ENCODE measurements at regions not wholly inside any gene's neighbourhood (a gene's known extent, or its start where the extent isn't known, plus 50 kb on each side); places are given as distances from the start of the nearest gene placed in this dataset.

DNA sequence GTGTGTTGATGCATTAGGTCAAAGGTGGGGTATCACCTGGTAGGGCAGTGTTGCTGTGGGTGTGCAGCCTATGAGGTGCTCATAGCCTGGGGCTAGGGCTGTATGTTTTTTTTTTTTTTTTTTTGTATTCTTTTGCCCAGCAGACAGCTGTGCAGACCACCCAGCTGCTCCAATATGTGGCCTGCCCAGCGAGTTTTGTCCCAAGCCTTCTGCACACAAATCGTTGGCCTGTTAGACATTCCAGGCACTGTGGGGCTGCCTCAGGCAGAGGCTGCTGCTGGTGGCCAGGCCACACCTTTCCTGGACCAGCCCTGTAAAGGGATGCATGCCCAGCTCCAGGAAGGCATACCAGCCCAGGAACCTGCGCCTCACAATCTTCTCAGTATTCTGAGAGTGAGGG is 348.5 kb downstream of the JRKL start:
- ATAC-seq: no peak
- Histone ChIP-seq H4K20me1 (replicated peaks; ENCODE audit: control insufficient read depth, insufficient read depth, low read length) (no peaks in the 10 kb centered on the region), H3K4me1 (replicated peaks in 1 of 2; ENCODE audit: control insufficient read depth in 2 of 2, insufficient read depth in 2 of 2, low read length in 2 of 2) (no peaks in the 10 kb centered on the region), H3K4me2 (ENCODE audit: insufficient read depth, low read length) (no peak overlapping the region), H3K79me2 (ENCODE audit: control insufficient read depth, insufficient read depth, low read length) (no peaks in the 10 kb centered on the region), H3K9me3 (replicated peaks; ENCODE audit: control insufficient read depth, insufficient read depth, low read depth, low read length) (no peaks in the 10 kb centered on the region), H3K4me3 (no peak overlapping the region), H3K27me3 (ENCODE audit: control insufficient read depth in 2 of 2, insufficient read depth in 2 of 2, low read length in 2 of 2) (no peaks in the 10 kb centered on the region), H3K9ac (ENCODE audit: insufficient read depth in 1 of 2, low read depth in 2 of 2, low read length in 2 of 2) (no peak overlapping the region), H2AFZ (ENCODE audit: low read depth, low read length) (no peak overlapping the region), H3K27ac (ENCODE audit: extremely low read depth, low read depth, low read length) (no peak overlapping the region), H3K9me1 (ENCODE audit: control insufficient read depth, insufficient read depth, low read length) (no peaks in the 10 kb centered on the region), H3K36me3 (ENCODE audit: control insufficient read depth, insufficient read depth, low read length) (no peaks in the 10 kb centered on the region)
- ChIA-PET CTCF (ENCODE audit: low intra/inter-chr PET ratio) (no interaction called here), POLR2A (no interaction called here)
- in situ Hi-C loops (cut with MboI) (no loop called here), intact Hi-C loops (cut with micrococcal nuclease) (no loop called here)
- WGBS (ENCODE audit: insufficient coverage, low coverage, missing lambda C conversion rate): 70% methylated on average over 1 of the region's 3 CpGs
- TF ChIP-seq TEAD4 (IDR thresholded peaks at IDR 0.05; ENCODE audit: low read length): no peak
- no peak for TF ChIP-seq TEAD4 (CRISPR knock-in tag; IDR thresholded peaks at IDR 0.05; ENCODE audit: borderline replicate concordance)
- no peak for TF ChIP-seq GABPA (tag; conservative IDR thresholded peaks at IDR 0.05; ENCODE audit: low read depth)
- TF ChIP-seq ZNF311 (CRISPR knock-in tag; IDR thresholded peaks at IDR 0.05): no peak
- TF ChIP-seq ZNF197 (CRISPR knock-in tag; IDR thresholded peaks at IDR 0.05; ENCODE audit: low read depth): no peak
- TF ChIP-seq PTTG1 (tag; IDR thresholded peaks at IDR 0.05; ENCODE audit: low read depth): no peak
- TF ChIP-seq SMARCA4 (IDR thresholded peaks at IDR 0.05): no peak
- no peak for TF ChIP-seq E2F1 (CRISPR knock-in tag; IDR thresholded peaks at IDR 0.05)
- no TSS peak for BruUV-seq (replicated peaks)
- FAIRE-seq: no peak
- DNase-seq (ENCODE audit: extremely low read depth in 1 of 4, low spot score in 3 of 4): no peak

Measured in K562 (cell line).